ENCODE measurements at regions not wholly inside any gene's neighbourhood (a gene's known extent, or its start where the extent isn't known, plus 50 kb on each side); places are given as distances from the start of the nearest gene placed in this dataset.

GRCh38 chr11:8833568-8834315 is 77.2 kb upstream of the AKIP1 start:
- Histone ChIP-seq H2BK12ac (ENCODE audit: low read length) (no peak overlapping the region), H3K23ac (ENCODE audit: low read depth, low read length, poor library complexity) (no peak overlapping the region), H2BK15ac (ENCODE audit: low read length) (no peak overlapping the region), H2BK120ac (ENCODE audit: low read depth, low read length) (no peak overlapping the region), H3K36me3 (replicated peaks in 1 of 2; ENCODE audit: control insufficient read depth in 2 of 2, insufficient read depth in 2 of 2, low read length in 2 of 2) (peaks cover 4 to 35% of the 10 kb centered on the region in 2 donors), H3K14ac (ENCODE audit: low read length) (no peak overlapping the region), H2BK5ac (ENCODE audit: low read length) (no peak overlapping the region), H3K79me1 (ENCODE audit: low read depth, low read length) (peaks cover 11% of the 10 kb centered on the region), H3K4ac (ENCODE audit: low read length) (no peak overlapping the region), H2AK5ac (ENCODE audit: low read depth, low read length) (no peak overlapping the region), H3K4me2 (ENCODE audit: insufficient read depth, low read length, poor library complexity, severe bottlenecking) (no peak overlapping the region), H3K4me1 (ENCODE audit: control insufficient read depth in 2 of 2, insufficient read depth in 1 of 2, low read depth in 1 of 2, low read length in 2 of 2) (peaks cover 13 to 36% of the 10 kb centered on the region in 2 donors), H4K8ac (ENCODE audit: low read depth, low read length) (no peak overlapping the region), H3K18ac (ENCODE audit: low read length) (no peak overlapping the region), H2AFZ (ENCODE audit: low read length) (no peak overlapping the region), H3K9me3 (replicated peaks in 1 of 2; ENCODE audit: control insufficient read depth in 2 of 2, insufficient read depth in 1 of 2, low read depth in 1 of 2, low read length in 2 of 2) (peaks cover 3% of the 10 kb centered on the region in 2 donors), H3K4me3 (ENCODE audit: low read length in 2 of 2) (no peak overlapping the region), H3K27ac (replicated peaks; ENCODE audit: low read length) (no peak overlapping the region), H3K9ac (ENCODE audit: low read depth, low read length, poor library complexity) (no peak overlapping the region), H4K91ac (ENCODE audit: low read depth, low read length, poor library complexity) (no peak overlapping the region), H3K27me3 (ENCODE audit: control insufficient read depth in 3 of 3, insufficient read depth in 3 of 3, low read depth in 1 of 3, low read length in 3 of 3) (no peaks in the 10 kb centered on the region)
- no CpG with 5 or more reads among the region's 4 CpGs for WGBS, 2 donors (ENCODE audit: extremely low coverage in 2 of 2, insufficient read length in 2 of 2, insufficient replicate concordance in 1 of 2)
- DNase-seq (ENCODE audit: low spot score), result no peak

GRCh38 chr11:8834379-8834778 is 76.6 kb upstream of the AKIP1 start:
- no peak overlapping the region for H2BK12ac ChIP-seq (ENCODE audit: low read length)
- no peak overlapping the region for H2BK5ac ChIP-seq (ENCODE audit: low read length)
- H2AK5ac ChIP-seq (ENCODE audit: low read depth, low read length), result no peak overlapping the region
- H3K79me1 ChIP-seq (ENCODE audit: low read depth, low read length), result peaks cover 7% of the 10 kb centered on the region
- no peak overlapping the region for H3K4me2 ChIP-seq (ENCODE audit: insufficient read depth, low read length, poor library complexity, severe bottlenecking)
- no peak overlapping the region for H3K14ac ChIP-seq (ENCODE audit: low read length)
- H3K23ac ChIP-seq (ENCODE audit: low read depth, low read length, poor library complexity), result no peak overlapping the region
- no peak overlapping the region for H3K18ac ChIP-seq (ENCODE audit: low read length)
- H3K4ac ChIP-seq (ENCODE audit: low read length), result no peak overlapping the region
- H4K8ac ChIP-seq (ENCODE audit: low read depth, low read length), result no peak overlapping the region
- H2BK120ac ChIP-seq (ENCODE audit: low read depth, low read length), result no peak overlapping the region
- H2AFZ ChIP-seq (ENCODE audit: low read length), result no peak overlapping the region
- no peak overlapping the region for H4K91ac ChIP-seq (ENCODE audit: low read depth, low read length, poor library complexity)
- no peaks in the 10 kb centered on the region for H3K27me3 ChIP-seq (ENCODE audit: control insufficient read depth in 3 of 3, insufficient read depth in 3 of 3, low read depth in 1 of 3, low read length in 3 of 3)
- WGBS, 2 donors (ENCODE audit: extremely low coverage in 2 of 2, insufficient read length in 2 of 2, insufficient replicate concordance in 1 of 2), result no CpG with 5 or more reads among the region's 5 CpGs
- H3K36me3 ChIP-seq (replicated peaks in 1 of 2; ENCODE audit: control insufficient read depth in 2 of 2, insufficient read depth in 2 of 2, low read length in 2 of 2), result peaks cover 0 to 28% of the 10 kb centered on the region in 2 donors
- H3K4me3 ChIP-seq (ENCODE audit: low read length in 2 of 2), result no peak overlapping the region
- H2BK15ac ChIP-seq (ENCODE audit: low read length), result no peak overlapping the region
- peaks cover 14 to 36% of the 10 kb centered on the region in 2 donors for H3K4me1 ChIP-seq (ENCODE audit: control insufficient read depth in 2 of 2, insufficient read depth in 1 of 2, low read depth in 1 of 2, low read length in 2 of 2)
- H3K9me3 ChIP-seq (replicated peaks in 1 of 2; ENCODE audit: control insufficient read depth in 2 of 2, insufficient read depth in 1 of 2, low read depth in 1 of 2, low read length in 2 of 2), result no peaks in the 10 kb centered on the region
- H3K9ac ChIP-seq (ENCODE audit: low read depth, low read length, poor library complexity), result no peak overlapping the region
- no peak overlapping the region for H3K27ac ChIP-seq (replicated peaks; ENCODE audit: low read length)
- no peak for DNase-seq (ENCODE audit: low spot score)

- Histone ChIP-seq H2BK15ac (ENCODE audit: low read length) (no peak overlapping the region), H3K79me1 (ENCODE audit: low read depth, low read length) (peaks cover 5% of the 10 kb centered on the region), H4K8ac (ENCODE audit: low read depth, low read length) (no peak overlapping the region), H2BK5ac (ENCODE audit: low read length) (no peak overlapping the region), H3K9ac (ENCODE audit: low read depth, low read length, poor library complexity) (no peak overlapping the region), H3K23ac (ENCODE audit: low read depth, low read length, poor library complexity) (no peak overlapping the region), H3K4ac (ENCODE audit: low read length) (no peak overlapping the region), H2AK5ac (ENCODE audit: low read depth, low read length) (no peak overlapping the region), H3K4me2 (ENCODE audit: insufficient read depth, low read length, poor library complexity, severe bottlenecking) (no peak overlapping the region), H3K18ac (ENCODE audit: low read length) (no peak overlapping the region), H3K4me3 (ENCODE audit: low read length in 2 of 2) (no peak overlapping the region), H2AFZ (ENCODE audit: low read length) (no peak overlapping the region), H2BK120ac (ENCODE audit: low read depth, low read length) (no peak overlapping the region), H3K27ac (replicated peaks; ENCODE audit: low read length) (peak overlapping the region; percentile 50), H2BK12ac (ENCODE audit: low read length) (no peak overlapping the region), H3K14ac (ENCODE audit: low read length) (no peak overlapping the region), H3K36me3 (replicated peaks in 1 of 2; ENCODE audit: control insufficient read depth in 2 of 2, insufficient read depth in 2 of 2, low read length in 2 of 2) (peaks cover 0 to 16% of the 10 kb centered on the region in 2 donors), H3K9me3 (replicated peaks in 1 of 2; ENCODE audit: control insufficient read depth in 2 of 2, insufficient read depth in 1 of 2, low read depth in 1 of 2, low read length in 2 of 2) (no peaks in the 10 kb centered on the region), H3K4me1 (ENCODE audit: control insufficient read depth in 2 of 2, insufficient read depth in 1 of 2, low read depth in 1 of 2, low read length in 2 of 2) (peaks cover 20 to 27% of the 10 kb centered on the region in 2 donors), H4K91ac (ENCODE audit: low read depth, low read length, poor library complexity) (no peak overlapping the region), H3K27me3 (ENCODE audit: control insufficient read depth in 3 of 3, insufficient read depth in 3 of 3, low read depth in 1 of 3, low read length in 3 of 3) (no peaks in the 10 kb centered on the region)
- WGBS, 2 donors (ENCODE audit: extremely low coverage in 2 of 2, insufficient read length in 2 of 2, insufficient replicate concordance in 1 of 2), result no CpG with 5 or more reads among the region's 7 CpGs
- no peak for DNase-seq (ENCODE audit: low spot score)
Measured at GRCh38 chr11:8838248-8838647, 72.7 kb upstream of the AKIP1 start.

GRCh38 chr11:8839306-8839956 is 71.6 kb upstream of the AKIP1 start:
- Histone ChIP-seq H3K79me1 (ENCODE audit: low read depth, low read length) (peaks cover 9% of the 10 kb centered on the region), H2AK5ac (ENCODE audit: low read depth, low read length) (no peak overlapping the region), H3K9ac (ENCODE audit: low read depth, low read length, poor library complexity) (no peak overlapping the region), H3K4ac (ENCODE audit: low read length) (no peak overlapping the region), H2BK120ac (ENCODE audit: low read depth, low read length) (no peak overlapping the region), H2BK12ac (ENCODE audit: low read length) (no peak overlapping the region), H3K27ac (replicated peaks; ENCODE audit: low read length) (peak overlapping the region; percentile 97), H2BK5ac (ENCODE audit: low read length) (no peak overlapping the region), H4K8ac (ENCODE audit: low read depth, low read length) (no peak overlapping the region), H2BK15ac (ENCODE audit: low read length) (no peak overlapping the region), H3K9me3 (replicated peaks in 1 of 2; ENCODE audit: control insufficient read depth in 2 of 2, insufficient read depth in 1 of 2, low read depth in 1 of 2, low read length in 2 of 2) (no peaks in the 10 kb centered on the region), H3K27me3 (ENCODE audit: control insufficient read depth in 3 of 3, insufficient read depth in 3 of 3, low read depth in 1 of 3, low read length in 3 of 3) (no peaks in the 10 kb centered on the region), H4K91ac (ENCODE audit: low read depth, low read length, poor library complexity) (no peak overlapping the region), H3K4me2 (ENCODE audit: insufficient read depth, low read length, poor library complexity, severe bottlenecking) (peak overlapping the region; percentile 31), H3K23ac (ENCODE audit: low read depth, low read length, poor library complexity) (no peak overlapping the region), H3K18ac (ENCODE audit: low read length) (peak overlapping the region; percentile 58), H2AFZ (ENCODE audit: low read length) (no peak overlapping the region), H3K14ac (ENCODE audit: low read length) (no peak overlapping the region), H3K36me3 (replicated peaks in 1 of 2; ENCODE audit: control insufficient read depth in 2 of 2, insufficient read depth in 2 of 2, low read length in 2 of 2) (peaks cover 0 to 16% of the 10 kb centered on the region in 2 donors), H3K4me3 (ENCODE audit: low read length in 2 of 2) (no peak overlapping the region), H3K4me1 (ENCODE audit: control insufficient read depth in 2 of 2, insufficient read depth in 1 of 2, low read depth in 1 of 2, low read length in 2 of 2) (peaks cover 15 to 25% of the 10 kb centered on the region in 2 donors)
- WGBS, 2 donors (ENCODE audit: extremely low coverage in 2 of 2, insufficient read length in 2 of 2, insufficient replicate concordance in 1 of 2), result no CpG with 5 or more reads among the region's 1 CpG
- DNase-seq (ENCODE audit: low spot score), result no peak
